Suprapubic skin (tissue), 4 donors: ENCODE measurements at regions not wholly inside any gene's neighbourhood (a gene's known extent, or its start where the extent isn't known, plus 50 kb on each side); places are given as distances from the start of the nearest gene placed in this dataset.

Source experiments
- EP300 ChIP-seq: sonication (generic); formaldehyde crosslinking; IDR thresholded peaks from one replicate; pipeline ENCODE4 v1.6.1; 2017; ENCODE audit warnings: antibody characterized with exemption
- POLR2A ChIP-seq, 2 donors: fragments of 450-650 bp; IDR thresholded peaks; one replicate each; pipeline ENCODE4 v1.6.1; 2017; ENCODE audit warnings: antibody characterized with exemption in 2 of 2, mild to moderate bottlenecking in 2 of 2, moderate library complexity in 2 of 2
- POLR2AphosphoS5 ChIP-seq, 3 donors: sonication (generic); formaldehyde crosslinking; IDR thresholded peaks; one replicate each; pipeline ENCODE4 v1.6.1; 2017; ENCODE audit warnings: antibody characterized with exemption in 3 of 3
- TF ChIP-seq, protein P1 (sequence below), 2 donors: fragments of 200-600 bp in 1 of 2; fragments of 450-650 bp in 1 of 2; sonication (generic) in 1 of 2; IDR thresholded peaks; one replicate each; pipeline ENCODE4 v1.5.1; 2016 to 2019; ENCODE audit warnings: antibody characterized with exemption in 2 of 2, mild to moderate bottlenecking in 1 of 2, moderate library complexity in 1 of 2

DNA sequence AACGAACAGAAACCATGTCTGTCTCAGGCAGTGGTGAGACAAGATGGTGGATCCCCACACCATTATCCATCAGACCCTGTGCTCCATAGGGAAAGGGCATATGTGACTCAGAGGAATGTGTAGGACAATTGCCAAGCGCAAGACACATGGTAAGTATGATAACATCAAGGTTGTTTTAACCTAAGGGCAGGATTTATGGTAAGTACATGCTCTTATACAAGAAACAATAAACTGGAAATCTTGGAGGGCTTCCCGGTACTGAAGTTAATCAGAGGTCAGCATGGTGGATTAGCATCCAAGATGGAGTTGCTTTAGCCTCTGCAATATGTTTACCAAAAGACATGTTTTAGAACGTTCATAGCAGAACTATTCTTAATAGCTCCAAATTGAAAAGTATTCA, 355.0 kb downstream of the PPP1R2C start:
- TF ChIP-seq, protein P1, sequence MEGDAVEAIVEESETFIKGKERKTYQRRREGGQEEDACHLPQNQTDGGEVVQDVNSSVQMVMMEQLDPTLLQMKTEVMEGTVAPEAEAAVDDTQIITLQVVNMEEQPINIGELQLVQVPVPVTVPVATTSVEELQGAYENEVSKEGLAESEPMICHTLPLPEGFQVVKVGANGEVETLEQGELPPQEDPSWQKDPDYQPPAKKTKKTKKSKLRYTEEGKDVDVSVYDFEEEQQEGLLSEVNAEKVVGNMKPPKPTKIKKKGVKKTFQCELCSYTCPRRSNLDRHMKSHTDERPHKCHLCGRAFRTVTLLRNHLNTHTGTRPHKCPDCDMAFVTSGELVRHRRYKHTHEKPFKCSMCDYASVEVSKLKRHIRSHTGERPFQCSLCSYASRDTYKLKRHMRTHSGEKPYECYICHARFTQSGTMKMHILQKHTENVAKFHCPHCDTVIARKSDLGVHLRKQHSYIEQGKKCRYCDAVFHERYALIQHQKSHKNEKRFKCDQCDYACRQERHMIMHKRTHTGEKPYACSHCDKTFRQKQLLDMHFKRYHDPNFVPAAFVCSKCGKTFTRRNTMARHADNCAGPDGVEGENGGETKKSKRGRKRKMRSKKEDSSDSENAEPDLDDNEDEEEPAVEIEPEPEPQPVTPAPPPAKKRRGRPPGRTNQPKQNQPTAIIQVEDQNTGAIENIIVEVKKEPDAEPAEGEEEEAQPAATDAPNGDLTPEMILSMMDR (IDR thresholded peaks at IDR 0.05): no peak
- TF ChIP-seq POLR2A (IDR thresholded peaks at IDR 0.05) (no peak), POLR2AphosphoS5 (IDR thresholded peaks at IDR 0.05) (no peak), EP300 (no peak)
